ENCODE measurements at regions not wholly inside any gene's neighbourhood (a gene's known extent, or its start where the extent isn't known, plus 50 kb on each side); places are given as distances from the start of the nearest gene placed in this dataset.
"Not testable (repeated sequence)": the region's sequence is repeated elsewhere in the genome, so short reads cannot be mapped to it uniquely, and the experiment has no call there.

DNA sequence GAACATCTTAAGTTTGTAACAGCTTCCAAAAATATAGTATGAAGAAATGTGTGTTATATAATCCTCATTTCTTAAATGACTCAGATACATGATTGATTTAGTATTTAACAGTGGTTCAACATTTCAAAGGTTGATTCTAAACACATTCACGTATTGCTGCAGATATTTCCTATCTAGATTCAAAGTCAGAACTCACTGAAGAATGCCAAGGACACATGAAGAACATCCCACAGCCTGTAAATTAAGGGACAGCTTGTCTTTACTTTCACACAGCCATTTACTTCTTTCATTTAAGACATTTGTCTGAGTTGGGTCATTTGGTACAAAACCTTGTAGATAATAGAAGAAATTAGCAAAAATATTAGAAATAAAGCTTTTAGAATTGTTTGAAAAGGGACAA is 66.9 kb upstream of the CPSF6 start:
- Histone ChIP-seq H3K36me3 (ENCODE audit: insufficient read depth, low read length) (no peaks in the 10 kb centered on the region), H3K4me1 (ENCODE audit: control insufficient read depth, insufficient read depth, low read length) (no peaks in the 10 kb centered on the region), H3K4me3 (ENCODE audit: low read length) (no peak overlapping the region), H3K9ac (ENCODE audit: low read depth, low read length) (no peak overlapping the region), H3K27me3 (ENCODE audit: control insufficient read depth, insufficient read depth, low read length) (peaks cover 18% of the 10 kb centered on the region), H3K4me2 (ENCODE audit: low read length) (no peak overlapping the region), H3K9me3 (replicated peaks; ENCODE audit: low read length) (no peaks in the 10 kb centered on the region)

GRCh38 chr12:69173368-69173767 is 66.0 kb upstream of the CPSF6 start:
- peaks cover 18% of the 10 kb centered on the region for H3K27me3 ChIP-seq (ENCODE audit: control insufficient read depth, insufficient read depth, low read length)
- H3K9me3 ChIP-seq (replicated peaks; ENCODE audit: low read length) = no peaks in the 10 kb centered on the region
- H3K9ac ChIP-seq (ENCODE audit: low read depth, low read length) = no peak overlapping the region
- no peak overlapping the region for H3K4me3 ChIP-seq (ENCODE audit: low read length)
- peak overlapping the region; percentile 15 for H3K4me2 ChIP-seq (ENCODE audit: low read length)
- H3K4me1 ChIP-seq (ENCODE audit: control insufficient read depth, insufficient read depth, low read length) = no peaks in the 10 kb centered on the region
- no peaks in the 10 kb centered on the region for H3K36me3 ChIP-seq (ENCODE audit: insufficient read depth, low read length)

GRCh38 chr12:69179786-69180185 is 59.6 kb upstream of the CPSF6 start:
- Histone ChIP-seq H3K4me2 (ENCODE audit: low read length) (no peak overlapping the region), H3K9ac (ENCODE audit: low read depth, low read length) (no peak overlapping the region), H3K4me1 (ENCODE audit: control insufficient read depth, insufficient read depth, low read length) (no peaks in the 10 kb centered on the region), H3K27me3 (ENCODE audit: control insufficient read depth, insufficient read depth, low read length) (peaks cover 11% of the 10 kb centered on the region), H3K9me3 (replicated peaks; ENCODE audit: low read length) (no peaks in the 10 kb centered on the region), H3K4me3 (ENCODE audit: low read length) (no peak overlapping the region), H3K36me3 (ENCODE audit: insufficient read depth, low read length) (no peaks in the 10 kb centered on the region)

- H3K36me3 ChIP-seq (ENCODE audit: insufficient read depth, low read length); H3K9ac ChIP-seq (ENCODE audit: low read depth, low read length); H3K4me3 ChIP-seq (ENCODE audit: low read length); H3K27me3 ChIP-seq (ENCODE audit: control insufficient read depth, insufficient read depth, low read length); H3K4me2 ChIP-seq (ENCODE audit: low read length); H3K9me3 ChIP-seq (replicated peaks; ENCODE audit: low read length); H3K4me1 ChIP-seq (ENCODE audit: control insufficient read depth, insufficient read depth, low read length): not testable (repeated sequence)
Measured at GRCh38 chr12:69187572-69187971, 51.8 kb upstream of the CPSF6 start.

GRCh38 chr12:69189378-69189978 is 49.9 kb upstream of the CPSF6 start:
- H3K36me3 ChIP-seq (ENCODE audit: insufficient read depth, low read length) = no peaks in the 10 kb centered on the region
- no peak overlapping the region for H3K9ac ChIP-seq (ENCODE audit: low read depth, low read length)
- no peak overlapping the region for H3K4me3 ChIP-seq (ENCODE audit: low read length)
- H3K27me3 ChIP-seq (ENCODE audit: control insufficient read depth, insufficient read depth, low read length) = no peaks in the 10 kb centered on the region
- no peaks in the 10 kb centered on the region for H3K4me1 ChIP-seq (ENCODE audit: control insufficient read depth, insufficient read depth, low read length)
- H3K4me2 ChIP-seq (ENCODE audit: low read length) = no peak overlapping the region
- peaks cover 5% of the 10 kb centered on the region for H3K9me3 ChIP-seq (replicated peaks; ENCODE audit: low read length)

All from skeletal muscle satellite cell (primary cell).